Urinary bladder (tissue), 3 donors: ENCODE measurements at regions not wholly inside any gene's neighbourhood (a gene's known extent, or its start where the extent isn't known, plus 50 kb on each side); places are given as distances from the start of the nearest gene placed in this dataset.

ENCODE experiments used
- DNase-seq: peaks from one replicate; pipeline ENCODE4 v3.0.0-alpha.2; 2015; ENCODE audit errors: extremely low spot score
- H3K27ac ChIP-seq: one replicate; pipeline ENCODE4 v1.5.1; 2013; ENCODE audit warnings: low read depth, mild to moderate bottlenecking, moderate library complexity
- H3K36me3 ChIP-seq: one replicate; pipeline ENCODE4 v1.6.1; 2013; ENCODE audit warnings: mild to moderate bottlenecking, moderate library complexity; ENCODE audit not compliant: insufficient read depth
- H3K4me1 ChIP-seq: one replicate; pipeline ENCODE4 v1.6.1; 2013; ENCODE audit warnings: mild to moderate bottlenecking, moderate library complexity; ENCODE audit not compliant: insufficient read depth
- H3K4me3 ChIP-seq: one replicate; pipeline ENCODE4 v1.5.1; 2013; ENCODE audit warnings: low read depth, low read length
- WGBS: extraction: QIAGEN DNeasy Blood & Tissue Kit; methylation state at CpG from one replicate; pipeline ENCODE4 v1.1.7; 2013; 5-methylcytosine and 5-hydroxymethylcytosine counted together
- donor health status: healthy with polysubstance abuse.
- donor health status: healthy.

DNA sequence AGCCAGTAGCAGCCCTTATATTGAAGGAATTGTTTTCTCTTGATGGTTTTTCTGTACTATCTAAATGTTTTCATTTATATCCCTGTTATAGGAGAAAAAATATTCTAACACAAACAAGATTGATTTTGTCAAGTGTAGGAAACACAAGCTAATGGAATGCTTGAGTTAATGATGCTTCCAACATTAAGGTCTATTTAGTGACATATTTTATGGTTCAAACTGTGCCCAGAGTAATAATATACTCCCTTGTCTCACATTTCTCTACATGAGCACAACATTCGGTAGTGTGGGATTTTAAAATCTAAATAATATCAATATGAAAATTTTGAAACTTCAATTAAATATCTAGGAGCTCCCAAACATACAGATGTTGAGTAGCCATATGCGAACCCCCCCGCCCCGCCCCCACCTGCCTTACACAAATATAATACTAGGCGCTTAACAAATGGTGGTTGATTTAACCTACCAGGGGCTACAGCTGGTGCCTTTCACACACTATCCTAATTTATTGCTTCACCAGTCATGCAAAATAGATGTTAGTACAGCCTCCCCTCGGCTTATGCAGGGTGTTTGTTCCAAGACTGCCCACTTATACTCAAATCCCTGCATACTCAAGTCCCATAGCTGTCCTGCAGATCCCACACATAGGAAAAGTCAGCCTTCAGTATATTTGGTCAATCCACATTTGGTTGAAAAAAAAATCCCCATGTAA lies 124.1 kb upstream of the ACO1 start:
- DNase-seq: no peak
- no peaks in the 10 kb centered on the region for H3K36me3 ChIP-seq
- H3K4me1 ChIP-seq: no peaks in the 10 kb centered on the region
- 89% methylated on average over 6 of the region's 6 CpGs for WGBS
- no peak overlapping the region for H3K27ac ChIP-seq
- no peak overlapping the region for H3K4me3 ChIP-seq

DNA sequence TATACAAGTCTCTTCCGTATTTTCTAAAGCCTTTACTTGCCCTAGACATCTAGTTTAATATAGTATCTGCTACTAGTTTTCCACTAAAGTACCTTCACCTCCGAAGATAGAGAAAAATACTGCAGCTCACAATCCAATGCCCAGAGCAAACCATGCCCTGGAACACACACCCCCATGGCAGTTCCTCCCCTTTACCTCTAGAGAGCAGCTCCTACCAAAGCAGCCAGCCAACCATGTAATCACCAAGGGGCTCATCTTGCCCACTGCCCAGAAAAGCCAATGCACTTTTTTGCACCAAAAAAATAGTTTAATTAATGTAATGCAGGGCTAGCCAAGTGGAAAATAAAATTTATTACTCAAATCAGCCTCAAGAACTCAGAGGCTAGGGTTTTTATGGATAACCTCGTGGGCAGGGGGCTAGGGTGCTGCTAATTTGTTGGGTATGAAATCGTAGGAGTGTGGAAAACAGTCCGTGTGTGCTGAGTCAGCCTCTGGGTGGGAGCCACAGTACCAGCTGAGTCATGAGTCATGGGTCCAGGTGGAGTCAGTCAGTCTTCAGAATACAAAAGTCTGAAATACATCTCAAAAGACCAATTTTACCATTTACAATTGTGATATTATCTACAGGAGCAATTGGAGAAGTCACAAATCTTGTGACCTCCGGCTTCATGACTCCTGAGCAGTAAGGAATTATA lies 120.1 kb upstream of the ACO1 start:
- DNase-seq: no peak
- H3K4me3 ChIP-seq: no peak overlapping the region
- H3K4me1 ChIP-seq: no peaks in the 10 kb centered on the region
- 51% methylated on average over 6 of the region's 6 CpGs for WGBS
- H3K27ac ChIP-seq: no peak overlapping the region
- no peaks in the 10 kb centered on the region for H3K36me3 ChIP-seq

DNA sequence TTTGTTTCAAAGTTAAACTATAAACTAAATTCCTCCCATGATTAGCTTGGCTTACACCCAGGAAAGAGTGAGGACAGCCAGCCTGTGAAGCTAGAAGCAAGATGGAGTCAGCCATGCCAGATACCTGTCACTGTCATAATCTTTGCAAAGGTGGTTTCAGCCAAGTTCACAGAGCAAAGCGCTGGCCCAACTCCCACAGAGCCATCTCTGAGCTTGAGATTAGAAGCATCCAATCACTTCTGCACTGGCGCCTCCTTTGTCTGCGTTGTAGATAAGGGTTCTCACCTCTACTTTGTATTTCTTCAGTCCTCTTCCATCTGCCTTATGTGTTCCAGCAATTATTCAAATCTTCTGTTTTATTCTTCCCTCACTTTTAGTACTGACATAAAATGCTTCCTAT lies 119.4 kb upstream of the ACO1 start:
- Histone ChIP-seq H3K27ac (no peak overlapping the region), H3K4me1 (no peaks in the 10 kb centered on the region), H3K4me3 (no peak overlapping the region), H3K36me3 (no peaks in the 10 kb centered on the region)
- 32% methylated on average over 3 of the region's 3 CpGs for WGBS
- DNase-seq: no peak

DNA sequence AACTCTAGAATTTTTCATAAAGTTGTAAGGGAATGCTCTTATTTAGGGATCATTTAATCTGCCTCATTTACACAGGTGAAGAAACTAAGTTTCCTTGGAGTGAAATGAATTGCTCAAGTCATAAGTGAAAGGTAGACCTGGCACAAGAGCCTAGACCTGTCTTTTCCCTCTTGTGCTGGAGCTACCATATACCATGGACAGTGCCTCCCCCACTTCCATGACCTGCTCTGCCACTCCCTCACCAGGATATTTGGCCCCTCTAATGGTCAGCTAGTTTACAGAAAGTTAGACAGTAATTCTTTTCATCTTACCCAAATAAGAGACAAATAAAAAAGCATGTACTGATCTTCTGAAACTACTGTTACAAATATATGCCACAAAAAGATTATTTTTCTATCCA lies 105.5 kb upstream of the ACO1 start:
- DNase-seq: no peak
- H3K36me3 ChIP-seq: no peaks in the 10 kb centered on the region
- no peak overlapping the region for H3K4me3 ChIP-seq
- H3K4me1 ChIP-seq: no peaks in the 10 kb centered on the region
- no peak overlapping the region for H3K27ac ChIP-seq

DNA sequence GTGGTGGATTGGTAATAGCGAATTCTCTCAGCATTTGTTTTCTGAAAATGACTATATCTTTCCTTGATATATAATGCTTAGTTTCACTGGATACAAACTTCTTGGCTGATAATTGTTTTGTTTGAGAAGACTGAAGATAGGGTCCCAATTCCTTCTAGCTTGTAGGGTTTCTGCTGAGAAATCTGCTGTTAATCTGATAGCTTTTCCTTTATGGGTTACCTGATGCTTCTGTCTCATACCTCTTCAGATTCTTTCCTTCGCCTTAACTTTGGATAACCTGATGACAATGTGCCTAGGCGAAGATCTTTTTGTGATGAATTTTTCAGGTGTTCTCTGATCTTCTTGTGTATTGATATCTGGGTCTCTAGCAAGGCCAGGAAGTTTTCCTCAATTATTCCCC lies 94.7 kb upstream of the ACO1 start:
- Histone ChIP-seq H3K36me3 (no peaks in the 10 kb centered on the region), H3K4me3 (no peak overlapping the region), H3K27ac (no peak overlapping the region), H3K4me1 (no peaks in the 10 kb centered on the region)
- WGBS: 92% methylated on average over 3 of the region's 3 CpGs
- DNase-seq: no peak

DNA sequence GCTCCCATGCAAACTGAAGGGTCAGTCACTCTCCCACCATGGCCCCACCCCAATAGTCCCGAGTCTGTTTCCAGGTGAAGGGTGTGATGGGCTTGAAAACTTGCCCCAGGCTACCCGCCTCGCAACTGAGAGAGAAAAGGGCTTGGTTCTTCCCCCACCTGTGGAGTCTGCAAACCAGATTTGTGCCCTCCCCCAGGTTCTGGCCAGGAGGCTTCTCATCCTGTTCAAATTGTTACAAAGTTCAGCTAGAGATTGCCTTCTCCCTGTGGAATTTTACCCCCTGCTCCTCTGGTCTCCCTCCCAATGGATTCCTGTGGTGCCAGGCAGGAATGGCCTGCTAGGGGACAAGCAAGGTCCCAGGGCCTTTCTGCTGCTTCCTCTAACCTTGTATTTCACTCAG lies 93.1 kb upstream of the ACO1 start:
- Histone ChIP-seq H3K27ac (no peak overlapping the region), H3K4me1 (no peaks in the 10 kb centered on the region), H3K36me3 (no peaks in the 10 kb centered on the region), H3K4me3 (no peak overlapping the region)
- no peak for DNase-seq
- 88% methylated on average over 3 of the region's 3 CpGs for WGBS

DNA sequence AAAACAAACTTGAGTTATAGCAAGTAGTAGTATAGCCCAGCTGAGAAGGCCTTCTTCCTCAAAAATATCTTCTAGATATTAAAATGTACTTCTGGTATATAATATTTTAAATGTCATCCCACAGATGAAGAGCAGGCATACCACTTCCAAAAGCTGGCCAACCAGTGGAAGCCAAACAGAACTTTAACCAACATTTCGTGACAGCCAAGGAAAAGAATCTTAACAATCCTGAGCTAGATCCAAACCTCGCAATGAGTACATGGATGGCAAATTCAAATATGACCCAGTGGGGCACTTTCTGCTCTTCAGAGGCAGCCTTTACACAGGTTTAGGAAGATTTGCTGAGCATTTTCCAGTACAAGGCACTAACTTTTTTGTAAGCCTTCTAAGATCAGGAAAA lies 91.8 kb upstream of the ACO1 start:
- no peaks in the 10 kb centered on the region for H3K4me1 ChIP-seq
- WGBS: 60% methylated on average over 2 of the region's 2 CpGs

DNA sequence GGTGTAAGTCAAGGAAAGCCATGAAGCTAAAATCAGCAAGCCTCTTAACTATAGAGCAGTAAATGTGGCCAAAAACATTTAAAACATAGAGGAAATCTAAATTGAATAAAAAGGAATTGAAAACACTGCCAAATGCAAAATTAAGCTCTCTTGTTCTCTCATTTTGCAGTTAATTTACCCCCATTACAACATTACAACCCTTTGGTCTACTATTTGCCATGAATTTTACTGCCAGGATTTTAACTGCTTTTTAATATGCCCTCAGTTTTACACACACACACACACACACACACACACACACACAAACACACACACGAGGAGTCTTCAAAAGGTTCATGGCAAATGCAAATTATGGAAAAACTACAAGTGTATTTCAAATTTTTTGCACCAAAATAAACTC lies 91.4 kb upstream of the ACO1 start:
- no peak overlapping the region for H3K27ac ChIP-seq
- no peaks in the 10 kb centered on the region for H3K4me1 ChIP-seq
- no peak for DNase-seq
- H3K36me3 ChIP-seq: no peaks in the 10 kb centered on the region
- H3K4me3 ChIP-seq: no peak overlapping the region
- WGBS: 84% methylated on average over 1 of the region's 1 CpG

More for the DNA sequence above, 91.8 kb upstream of the ACO1 start:
- H3K36me3 ChIP-seq: no peaks in the 10 kb centered on the region
- H3K4me3 ChIP-seq: no peak overlapping the region
- DNase-seq: no peak
- H3K27ac ChIP-seq: no peak overlapping the region

DNA sequence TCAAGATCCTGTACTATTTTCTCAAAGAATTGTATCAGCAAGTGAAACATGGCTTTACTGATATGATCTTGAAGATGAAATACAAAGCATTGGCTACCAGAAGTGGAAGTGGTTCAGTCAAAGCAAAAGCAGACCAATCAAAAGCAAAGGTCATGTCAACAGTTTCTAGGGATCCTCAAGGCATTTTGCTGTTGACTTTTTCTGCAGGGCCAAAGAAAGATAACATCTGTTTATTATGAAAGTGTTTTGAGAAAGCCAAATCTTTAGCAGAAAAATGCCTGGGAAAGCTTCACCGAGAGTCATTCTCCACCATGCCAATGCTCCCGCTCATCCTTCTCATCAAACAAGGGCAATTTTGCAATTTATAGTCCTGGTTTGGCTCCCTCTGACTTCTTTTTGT lies 90.3 kb upstream of the ACO1 start:
- 31% methylated on average over 2 of the region's 2 CpGs for WGBS
- no peaks in the 10 kb centered on the region for H3K36me3 ChIP-seq
- no peak overlapping the region for H3K4me3 ChIP-seq
- H3K27ac ChIP-seq: no peak overlapping the region
- H3K4me1 ChIP-seq: no peaks in the 10 kb centered on the region
- no peak for DNase-seq

DNA sequence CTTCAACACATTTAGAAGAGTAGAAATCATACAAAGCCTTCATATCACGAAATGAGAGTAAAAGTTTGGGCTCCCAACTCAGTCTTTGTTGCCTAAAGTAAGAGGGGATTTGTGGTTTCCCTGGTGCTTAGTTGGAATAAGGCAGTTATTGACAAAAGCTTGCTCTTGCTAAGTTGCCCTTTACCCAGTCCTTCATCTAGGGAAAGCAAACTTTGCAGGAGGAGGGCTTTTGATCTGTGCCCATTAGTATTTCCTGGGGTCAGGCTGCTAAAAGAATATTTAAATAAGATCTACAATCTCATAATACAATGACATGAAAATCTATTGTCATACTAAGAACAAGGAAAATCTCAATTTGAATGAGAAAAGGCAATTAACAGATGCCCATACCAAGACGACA lies 84.1 kb upstream of the ACO1 start:
- no peak for DNase-seq
- no peak overlapping the region for H3K4me3 ChIP-seq
- 66% methylated on average over 2 of the region's 2 CpGs for WGBS

DNA sequence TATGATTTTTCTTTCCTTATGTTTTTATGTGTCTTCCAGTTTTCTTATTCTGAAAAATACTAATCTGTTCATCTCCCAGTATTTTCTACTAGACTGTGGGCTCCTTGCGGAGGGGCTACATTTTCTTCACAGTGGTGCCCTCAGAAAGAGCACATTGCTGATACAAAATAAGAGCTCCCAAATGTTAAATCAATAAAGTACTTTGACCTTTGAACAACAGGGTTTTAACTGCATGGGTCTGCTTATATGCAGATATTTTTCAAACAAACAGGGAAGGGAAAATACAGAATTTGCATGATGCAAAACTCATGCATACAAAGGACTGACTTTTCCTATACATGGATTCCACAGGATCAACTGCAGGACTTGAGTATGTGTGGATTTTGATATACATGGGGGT lies 79.9 kb upstream of the ACO1 start:
- WGBS: 2% methylated on average over 1 of the region's 1 CpG
- no peaks in the 10 kb centered on the region for H3K36me3 ChIP-seq
- no peaks in the 10 kb centered on the region for H3K4me1 ChIP-seq
- H3K4me3 ChIP-seq: no peak overlapping the region
- H3K27ac ChIP-seq: no peak overlapping the region
- DNase-seq: no peak

More for the DNA sequence above, 84.1 kb upstream of the ACO1 start:
- H3K4me1 ChIP-seq: no peaks in the 10 kb centered on the region
- H3K27ac ChIP-seq: no peak overlapping the region
- H3K36me3 ChIP-seq: no peaks in the 10 kb centered on the region

DNA sequence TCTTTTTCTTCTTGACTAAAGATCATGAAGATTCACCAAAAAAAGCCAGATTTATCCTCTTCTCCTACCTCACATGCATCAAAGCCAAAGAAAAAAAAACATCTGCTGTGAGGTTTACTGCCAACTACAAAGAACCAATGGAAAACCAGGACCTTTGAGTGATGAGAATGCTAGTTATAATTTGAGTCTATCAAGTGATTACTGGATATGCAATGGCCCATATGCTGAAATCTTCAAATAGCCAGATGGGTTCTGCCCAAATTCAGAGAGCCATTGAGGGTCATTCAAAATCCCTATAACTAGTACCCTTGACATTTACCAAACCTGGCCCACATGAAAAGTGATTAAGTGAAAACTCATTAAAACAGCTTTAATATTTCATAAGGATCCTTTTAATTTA lies 78.4 kb upstream of the ACO1 start:
- no peaks in the 10 kb centered on the region for H3K36me3 ChIP-seq
- no peak overlapping the region for H3K27ac ChIP-seq
- DNase-seq: no peak
- no peak overlapping the region for H3K4me3 ChIP-seq
- H3K4me1 ChIP-seq: no peaks in the 10 kb centered on the region

DNA sequence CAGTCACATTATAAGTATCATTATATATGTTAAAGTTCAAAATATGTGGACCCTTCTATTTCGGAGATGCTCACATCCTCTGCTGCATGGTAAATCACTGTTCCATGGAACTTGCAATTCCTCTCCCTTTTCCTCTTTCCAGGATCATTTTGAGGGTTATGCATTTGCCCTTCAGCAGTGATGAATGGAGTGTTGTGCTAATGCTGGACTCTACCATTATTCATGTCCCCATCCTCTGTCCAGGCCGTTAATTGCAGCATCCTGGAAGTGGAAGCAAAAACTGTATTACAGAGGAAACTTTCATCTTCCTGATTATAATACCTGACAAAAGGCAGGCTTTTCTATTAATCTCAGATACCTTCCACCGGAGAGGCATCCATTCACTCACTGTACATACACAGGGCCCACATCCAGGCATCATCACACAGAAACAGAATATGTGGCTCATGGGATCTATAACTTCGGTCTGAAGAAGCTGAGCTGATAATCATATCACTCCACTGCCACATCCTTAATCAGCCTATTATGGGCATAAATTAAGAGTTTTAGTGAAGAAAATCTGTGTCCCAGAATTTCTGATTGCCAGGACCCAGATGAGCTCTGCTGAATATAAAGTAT lies 65.0 kb upstream of the ACO1 start:
- no peak overlapping the region for H3K27ac ChIP-seq
- no peaks in the 10 kb centered on the region for H3K36me3 ChIP-seq
- H3K4me1 ChIP-seq: no peaks in the 10 kb centered on the region
- no peak overlapping the region for H3K4me3 ChIP-seq
- 75% methylated on average over 4 of the region's 4 CpGs for WGBS
- DNase-seq: no peak

DNA sequence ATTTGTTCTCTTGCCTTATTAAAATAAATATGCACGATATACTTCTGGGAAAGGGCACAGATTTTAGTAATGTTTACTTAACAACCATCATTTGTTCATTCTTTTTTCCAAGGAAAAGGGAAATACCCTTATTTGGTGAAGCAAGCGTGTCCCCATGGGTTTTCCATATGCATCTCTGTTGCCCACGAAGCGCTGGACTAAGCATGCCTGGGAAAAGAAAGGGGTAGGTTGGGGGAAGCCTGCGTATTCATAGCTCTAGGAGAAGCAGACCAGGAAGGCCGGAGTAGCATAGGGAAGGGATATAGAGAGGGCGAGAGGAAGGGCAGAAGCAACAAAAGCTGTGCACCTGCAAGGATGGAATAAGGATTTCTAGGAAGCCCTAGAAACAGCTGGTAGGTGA lies 61.8 kb upstream of the ACO1 start:
- H3K4me3 ChIP-seq: no peak overlapping the region
- H3K27ac ChIP-seq: no peak overlapping the region
- no peak for DNase-seq
- H3K4me1 ChIP-seq: no peaks in the 10 kb centered on the region
- no peaks in the 10 kb centered on the region for H3K36me3 ChIP-seq
- WGBS: 75% methylated on average over 7 of the region's 7 CpGs
